Natural killer cell (primary cell): ENCODE measurements at regions not wholly inside any gene's neighbourhood (a gene's known extent, or its start where the extent isn't known, plus 50 kb on each side); places are given as distances from the start of the nearest gene placed in this dataset.

Source experiments
- ATAC-seq, 3 donors: fragments of 150-1000 bp in 2 of 3; fragments of 200-7000 bp in 1 of 3; cut with Tn5 transposase; 1 replicate in 1 of 3; 2 replicates in 2 of 3; pipeline ENCODE4 v1.10.0; 2021; ENCODE audit warnings: mild to moderate bottlenecking in 2 of 3, moderate library complexity in 2 of 3
- DNase-seq, 2 donors: peaks; one replicate each; pipeline versions ENCODE4 v3.0.0 to v3.0.0-alpha.2; 2013 to 2021; ENCODE audit warnings: mixed read lengths in 1 of 2
- H3K27ac ChIP-seq: one replicate; pipeline ENCODE4 v1.5.1; 2013; ENCODE audit warnings: mild to moderate bottlenecking, low read length
- H3K27me3 ChIP-seq: one replicate; pipeline ENCODE4 v1.6.1; 2013; ENCODE audit warnings: low read length; ENCODE audit not compliant: control insufficient read depth, insufficient read depth
- H3K36me3 ChIP-seq: one replicate; pipeline ENCODE4 v1.6.1; 2013; ENCODE audit warnings: low read length; ENCODE audit not compliant: control insufficient read depth, insufficient read depth
- H3K4me1 ChIP-seq: one replicate; pipeline ENCODE4 v1.6.1; 2013; ENCODE audit warnings: low read length; ENCODE audit not compliant: control insufficient read depth, insufficient read depth
- H3K4me3 ChIP-seq: one replicate; pipeline ENCODE4 v1.5.1; 2013; ENCODE audit warnings: low read length
- H3K9me3 ChIP-seq: one replicate; pipeline ENCODE4 v1.6.1; 2013; ENCODE audit warnings: low read length; ENCODE audit not compliant: control insufficient read depth, insufficient read depth
- H3K27ac Mint-ChIP-seq, 2 donors: one replicate each; pipeline ENCODE4 v1.8.0; 2022; ENCODE audit warnings: mild to moderate bottlenecking in 2 of 2, mixed read lengths in 2 of 2, moderate library complexity in 1 of 2
- H3K27me3 Mint-ChIP-seq, 2 donors: one replicate each; pipeline ENCODE4 v1.8.0; 2022; ENCODE audit warnings: low read depth in 2 of 2, mixed read lengths in 2 of 2
- H3K36me3 Mint-ChIP-seq: one replicate; pipeline ENCODE4 v1.8.0; 2022; ENCODE audit warnings: mixed read lengths
- H3K4me1 Mint-ChIP-seq, 2 donors: one replicate each; pipeline ENCODE4 v1.8.0; 2022; ENCODE audit warnings: mixed read lengths in 2 of 2
- H3K4me3 Mint-ChIP-seq: one replicate; pipeline ENCODE4 v1.8.0; 2022; ENCODE audit warnings: mild to moderate bottlenecking, moderate library complexity, mixed read lengths
- H3K9me3 Mint-ChIP-seq, 2 donors: one replicate each; pipeline ENCODE4 v1.8.0; 2022; ENCODE audit warnings: mixed read lengths in 2 of 2
- CTCF ChIP-seq: fragments of 200-600 bp; IDR thresholded peaks from one replicate; pipeline ENCODE4 v1.8.0; 2022; ENCODE audit warnings: antibody characterized with exemption
- WGBS: methylation state at CpG from one replicate; pipeline ENCODE4 v1.1.7; 2013; ENCODE audit warnings: missing lambda C conversion rate; ENCODE audit not compliant: insufficient coverage; 5-methylcytosine and 5-hydroxymethylcytosine counted together
- intact Hi-C: fragments of 100-400 bp; cut with micrococcal nuclease; formaldehyde crosslinking; loops from one replicate; pipeline ENCODE4 v1.14.2; 2022

- Mint-ChIP-seq H3K4me3 (no peak overlapping the region), H3K9me3 (no peaks in the 10 kb centered on the region), H3K36me3 (no peaks in the 10 kb centered on the region), H3K4me1 (no peaks in the 10 kb centered on the region), H3K27me3 (peaks cover 9 to 10% of the 10 kb centered on the region in 2 donors), H3K27ac (no peak overlapping the region)
- TF ChIP-seq CTCF = no peak
- 88% methylated on average over 12 of the region's 12 CpGs for WGBS
- H3K4me1 ChIP-seq = no peaks in the 10 kb centered on the region
- no peaks in the 10 kb centered on the region for H3K27me3 ChIP-seq
- H3K9me3 ChIP-seq = no peaks in the 10 kb centered on the region
- no peaks in the 10 kb centered on the region for H3K36me3 ChIP-seq
- no peak for ATAC-seq
- no peak overlapping the region for H3K4me3 ChIP-seq
- no peak overlapping the region for H3K27ac ChIP-seq
- no peak for DNase-seq
- intact Hi-C loops = no loop called here
Measured at GRCh38 chr10:26647602-26648244, 49.8 kb upstream of the PDSS1 start.
